ENCODE measurements at regions not wholly inside any gene's neighbourhood (a gene's known extent, or its start where the extent isn't known, plus 50 kb on each side); places are given as distances from the start of the nearest gene placed in this dataset.
"Not testable (repeated sequence)": the region's sequence is repeated elsewhere in the genome, so short reads cannot be mapped to it uniquely, and the experiment has no call there.

DNA sequence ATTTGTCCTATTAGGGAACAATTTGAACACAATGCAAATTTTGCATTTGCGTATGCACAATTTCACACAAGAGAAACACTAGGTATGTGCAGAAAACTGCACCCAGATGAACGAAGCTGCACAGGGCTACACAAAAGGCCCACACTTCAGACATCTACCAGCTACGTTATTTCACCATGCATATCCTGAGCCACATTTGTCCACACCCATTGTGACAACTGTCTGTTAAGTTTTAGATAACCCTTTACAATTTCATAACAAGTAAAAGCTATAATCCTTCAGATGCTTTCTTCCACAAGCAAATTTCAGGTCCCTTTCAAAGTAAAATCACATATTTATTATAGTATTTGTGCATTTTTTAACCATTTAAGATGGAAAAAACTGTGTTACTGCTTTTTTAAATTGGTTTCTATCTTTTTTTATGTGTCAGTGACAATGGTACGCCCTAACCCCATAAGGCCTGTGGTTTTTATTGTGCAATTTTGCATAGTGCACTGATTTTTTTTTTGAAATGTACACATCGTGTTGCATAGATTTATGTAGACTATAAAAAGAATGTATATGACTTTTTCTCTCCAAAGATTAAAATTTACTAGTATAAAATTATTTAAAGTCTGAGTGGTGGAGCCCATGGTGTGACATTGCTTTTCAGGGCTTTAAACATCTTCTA is 87.8 kb upstream of the BTG1 start:
- Histone ChIP-seq H3K27me3 (replicated peaks; ENCODE audit: insufficient read depth, low read depth, low read length, poor library complexity) (no peaks in the 10 kb centered on the region), H3K27ac (ENCODE audit: low read depth, low read length, poor library complexity, severe bottlenecking) (no peak overlapping the region), H3K4me3 (ENCODE audit: low read depth, low read length, poor library complexity, severe bottlenecking) (no peak overlapping the region), H3K9me3 (ENCODE audit: low read depth, low read length, poor library complexity, severe bottlenecking) (no peaks in the 10 kb centered on the region), H3K36me3 (ENCODE audit: insufficient read depth, low read length, poor library complexity, severe bottlenecking) (no peaks in the 10 kb centered on the region), H3K4me1 (ENCODE audit: insufficient read depth, low read length, poor library complexity, severe bottlenecking) (peaks cover 3% of the 10 kb centered on the region)
- TF ChIP-seq, protein P1, sequence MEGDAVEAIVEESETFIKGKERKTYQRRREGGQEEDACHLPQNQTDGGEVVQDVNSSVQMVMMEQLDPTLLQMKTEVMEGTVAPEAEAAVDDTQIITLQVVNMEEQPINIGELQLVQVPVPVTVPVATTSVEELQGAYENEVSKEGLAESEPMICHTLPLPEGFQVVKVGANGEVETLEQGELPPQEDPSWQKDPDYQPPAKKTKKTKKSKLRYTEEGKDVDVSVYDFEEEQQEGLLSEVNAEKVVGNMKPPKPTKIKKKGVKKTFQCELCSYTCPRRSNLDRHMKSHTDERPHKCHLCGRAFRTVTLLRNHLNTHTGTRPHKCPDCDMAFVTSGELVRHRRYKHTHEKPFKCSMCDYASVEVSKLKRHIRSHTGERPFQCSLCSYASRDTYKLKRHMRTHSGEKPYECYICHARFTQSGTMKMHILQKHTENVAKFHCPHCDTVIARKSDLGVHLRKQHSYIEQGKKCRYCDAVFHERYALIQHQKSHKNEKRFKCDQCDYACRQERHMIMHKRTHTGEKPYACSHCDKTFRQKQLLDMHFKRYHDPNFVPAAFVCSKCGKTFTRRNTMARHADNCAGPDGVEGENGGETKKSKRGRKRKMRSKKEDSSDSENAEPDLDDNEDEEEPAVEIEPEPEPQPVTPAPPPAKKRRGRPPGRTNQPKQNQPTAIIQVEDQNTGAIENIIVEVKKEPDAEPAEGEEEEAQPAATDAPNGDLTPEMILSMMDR (conservative IDR thresholded peaks at IDR 0.05; ENCODE audit: low read depth, low read length): no peak
- TF ChIP-seq EZH2 (IDR thresholded peaks at IDR 0.05; ENCODE audit: borderline replicate concordance, low read depth, low read length, poor library complexity, severe bottlenecking): no peak
- BruUV-seq (replicated peaks): no TSS peak
- ChIA-PET CTCF (no interaction called here), POLR2A (ENCODE audit: low non-redundant PET) (no interaction called here)
- intact Hi-C loops (cut with micrococcal nuclease; ENCODE audit: unreplicated experiment): no loop called here
- no peak for DNase-seq (ENCODE audit: low spot score)

- BruUV-seq (replicated peaks); H3K27ac ChIP-seq (ENCODE audit: low read depth, low read length, poor library complexity, severe bottlenecking); intact Hi-C loops (cut with micrococcal nuclease; ENCODE audit: unreplicated experiment); H3K27me3 ChIP-seq (replicated peaks; ENCODE audit: insufficient read depth, low read depth, low read length, poor library complexity); H3K36me3 ChIP-seq (ENCODE audit: insufficient read depth, low read length, poor library complexity, severe bottlenecking); H3K4me3 ChIP-seq (ENCODE audit: low read depth, low read length, poor library complexity, severe bottlenecking); H3K4me1 ChIP-seq (ENCODE audit: insufficient read depth, low read length, poor library complexity, severe bottlenecking); DNase-seq (ENCODE audit: low spot score); H3K9me3 ChIP-seq (ENCODE audit: low read depth, low read length, poor library complexity, severe bottlenecking); POLR2A ChIA-PET (ENCODE audit: low non-redundant PET); CTCF ChIA-PET: not testable (repeated sequence)
Measured at GRCh38 chr12:92232371-92232932, 86.8 kb upstream of the BTG1 start.

DNA sequence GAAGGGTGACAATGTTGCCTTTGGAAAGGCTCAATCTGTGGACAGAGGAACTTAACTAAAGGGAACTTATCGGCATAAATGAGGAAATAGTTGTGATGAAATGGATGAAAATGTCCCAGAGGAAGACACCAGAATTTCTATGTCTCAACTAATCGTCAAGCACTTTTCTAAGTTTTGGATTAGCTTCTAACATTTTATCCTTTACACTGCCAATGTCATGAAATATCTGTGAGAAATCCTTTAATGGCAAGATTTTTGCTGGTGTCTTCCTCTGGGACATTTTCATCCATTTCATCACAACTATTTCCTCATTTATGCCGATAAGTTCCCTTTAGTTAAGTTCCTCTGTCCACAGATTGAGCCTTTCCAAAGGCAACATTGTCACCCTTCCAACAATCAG is 86.3 kb upstream of the BTG1 start:
- POLR2A ChIA-PET (ENCODE audit: low non-redundant PET); intact Hi-C loops (cut with micrococcal nuclease; ENCODE audit: unreplicated experiment); H3K4me1 ChIP-seq (ENCODE audit: insufficient read depth, low read length, poor library complexity, severe bottlenecking); CTCF ChIA-PET; H3K4me3 ChIP-seq (ENCODE audit: low read depth, low read length, poor library complexity, severe bottlenecking); H3K27me3 ChIP-seq (replicated peaks; ENCODE audit: insufficient read depth, low read depth, low read length, poor library complexity); DNase-seq (ENCODE audit: low spot score); BruUV-seq (replicated peaks); H3K36me3 ChIP-seq (ENCODE audit: insufficient read depth, low read length, poor library complexity, severe bottlenecking); H3K27ac ChIP-seq (ENCODE audit: low read depth, low read length, poor library complexity, severe bottlenecking); H3K9me3 ChIP-seq (ENCODE audit: low read depth, low read length, poor library complexity, severe bottlenecking): not testable (repeated sequence)

- H3K4me1 ChIP-seq (ENCODE audit: insufficient read depth, low read length, poor library complexity, severe bottlenecking); H3K9me3 ChIP-seq (ENCODE audit: low read depth, low read length, poor library complexity, severe bottlenecking); H3K27ac ChIP-seq (ENCODE audit: low read depth, low read length, poor library complexity, severe bottlenecking); H3K36me3 ChIP-seq (ENCODE audit: insufficient read depth, low read length, poor library complexity, severe bottlenecking); CTCF ChIA-PET; H3K27me3 ChIP-seq (replicated peaks; ENCODE audit: insufficient read depth, low read depth, low read length, poor library complexity); DNase-seq (ENCODE audit: low spot score); POLR2A ChIA-PET (ENCODE audit: low non-redundant PET); intact Hi-C loops (cut with micrococcal nuclease; ENCODE audit: unreplicated experiment); H3K4me3 ChIP-seq (ENCODE audit: low read depth, low read length, poor library complexity, severe bottlenecking); BruUV-seq (replicated peaks): not testable (repeated sequence)
Measured at GRCh38 chr12:92231532-92231931, 85.9 kb upstream of the BTG1 start.

All from A673 (cell line).